ENCODE measurements at regions not wholly inside any gene's neighbourhood (a gene's known extent, or its start where the extent isn't known, plus 50 kb on each side); places are given as distances from the start of the nearest gene placed in this dataset.

DNA sequence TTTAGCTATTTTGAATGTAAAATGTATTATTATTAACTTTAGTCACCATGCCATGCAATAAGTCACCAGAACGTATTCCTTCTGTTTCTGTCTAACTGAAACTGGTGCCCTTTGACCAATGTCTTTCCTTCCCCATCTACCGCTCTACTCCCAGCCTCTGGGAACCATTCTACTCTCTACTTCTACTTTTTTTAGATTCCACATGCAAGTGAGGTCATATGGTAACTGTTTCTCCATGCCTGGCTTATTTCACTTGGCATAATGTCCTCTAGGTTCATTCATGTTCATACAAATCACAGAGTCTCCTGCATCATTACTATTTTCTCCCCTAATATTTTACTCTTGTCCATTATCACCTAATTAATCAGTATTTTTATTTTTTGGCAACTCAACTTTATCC is 160.1 kb downstream of the TMX1 start:
- TF ChIP-seq POLR2AphosphoS5 (IDR thresholded peaks at IDR 0.05; ENCODE audit: low read depth, low read length) (no peak), POLR2A (IDR thresholded peaks at IDR 0.05; ENCODE audit: low read depth, low read length) (no peak)
